Transverse colon (tissue), 4 donors: ENCODE measurements at regions not wholly inside any gene's neighbourhood (a gene's known extent, or its start where the extent isn't known, plus 50 kb on each side); places are given as distances from the start of the nearest gene placed in this dataset.

Experiments used
- CTCF ChIP-seq, 5 experiments: fragments of 200-600 bp in 3 of 5; fragments of 450-650 bp in 2 of 5; sonication (generic) in 3 of 5; IDR thresholded peaks; 1 replicate in 2 of 5; 2 replicates in 3 of 5; pipeline ENCODE4 v1.5.1; 2016 to 2017; ENCODE audit warnings: antibody characterized with exemption in 5 of 5, inconsistent platforms in 3 of 5, mild to moderate bottlenecking in 2 of 5, moderate library complexity in 1 of 5
- EP300 ChIP-seq: sonication (generic); formaldehyde crosslinking; IDR thresholded peaks from one replicate; pipeline ENCODE4 v1.6.1; 2017; ENCODE audit warnings: antibody characterized with exemption, low read depth
- POLR2A ChIP-seq: fragments of 450-650 bp; IDR thresholded peaks from one replicate; pipeline ENCODE4 v1.6.1; 2016; ENCODE audit warnings: antibody characterized with exemption, mild to moderate bottlenecking, moderate library complexity
- POLR2AphosphoS5 ChIP-seq, 3 donors: sonication (generic); formaldehyde crosslinking; IDR thresholded peaks; one replicate each; pipeline ENCODE4 v1.6.1; 2016; ENCODE audit warnings: antibody characterized with exemption in 3 of 3

GRCh38 chr3:62968128-62968527 lies 92.9 kb upstream of the CADPS start:
- TF ChIP-seq CTCF (IDR thresholded peaks at IDR 0.05) = no peak
- TF ChIP-seq EP300 = no peak
- no peak for TF ChIP-seq POLR2A
- TF ChIP-seq POLR2AphosphoS5 (IDR thresholded peaks at IDR 0.05) = no peak
